DND-41 (cell line): ENCODE measurements at regions not wholly inside any gene's neighbourhood (a gene's known extent, or its start where the extent isn't known, plus 50 kb on each side); places are given as distances from the start of the nearest gene placed in this dataset.
"Not testable (repeated sequence)": the region's sequence is repeated elsewhere in the genome, so short reads cannot be mapped to it uniquely, and the experiment has no call there.

Source experiments
- CTCF ChIP-seq: IDR thresholded peaks from 2 replicates; pipeline ENCODE4 v1.5.1; 2012; ENCODE audit warnings: borderline replicate concordance, low read length, moderate library complexity, mild to moderate bottlenecking; ENCODE audit not compliant: poor library complexity, severe bottlenecking; ENCODE audit errors: extremely low read depth
- EZH2 ChIP-seq: IDR thresholded peaks from 3 replicates; pipeline ENCODE4 v1.6.1; 2012; ENCODE audit warnings: borderline replicate concordance, low read depth, mild to moderate bottlenecking, moderate library complexity, low read length, inconsistent platforms; ENCODE audit not compliant: severe bottlenecking

DNA sequence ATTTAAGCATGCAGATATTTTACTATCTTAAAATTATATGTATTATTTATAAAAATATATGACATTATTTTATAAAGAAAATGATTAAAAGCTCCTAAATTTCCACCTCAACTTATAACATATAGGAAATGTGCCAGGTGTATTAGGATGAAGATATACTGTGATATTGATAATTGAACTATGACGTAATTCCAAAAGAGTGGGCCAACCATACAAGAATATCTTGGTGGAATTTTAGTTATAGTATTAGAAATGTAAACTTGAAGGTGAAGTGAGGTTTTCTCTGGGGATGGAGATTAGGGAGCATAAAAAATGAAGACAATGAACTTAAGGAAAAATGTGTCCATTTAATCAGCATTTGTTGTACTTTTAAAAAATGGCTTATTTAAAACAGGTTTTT, 1471.2 kb downstream of the KHDRBS2 start:
- not testable (repeated sequence) for TF ChIP-seq CTCF, EZH2
